ENCODE measurements at regions not wholly inside any gene's neighbourhood (a gene's known extent, or its start where the extent isn't known, plus 50 kb on each side); places are given as distances from the start of the nearest gene placed in this dataset.
"Not testable (repeated sequence)": the region's sequence is repeated elsewhere in the genome, so short reads cannot be mapped to it uniquely, and the experiment has no call there.

DNA sequence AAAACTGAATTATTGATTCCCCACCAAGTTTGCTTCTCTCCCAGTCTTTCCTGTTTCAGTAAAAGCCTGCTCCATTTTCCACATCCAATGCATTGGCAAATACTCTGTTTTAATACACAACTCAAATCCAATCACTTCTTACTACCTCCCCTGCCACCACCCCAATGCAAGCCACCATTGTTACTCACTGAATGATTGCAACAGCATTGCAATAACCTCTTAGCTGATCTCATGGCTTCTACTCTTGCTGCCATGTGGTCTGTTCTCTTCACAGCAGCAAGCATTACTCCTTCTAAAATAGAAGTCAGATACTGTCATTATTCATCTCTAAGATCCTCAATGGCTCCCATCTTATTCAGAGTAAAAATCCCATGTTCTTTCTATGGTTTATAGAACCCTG lies 123.4 kb downstream of the ATP6V1G3 start:
- POLR2A ChIA-PET = no interaction called here
- CTCF ChIA-PET = no interaction called here

DNA sequence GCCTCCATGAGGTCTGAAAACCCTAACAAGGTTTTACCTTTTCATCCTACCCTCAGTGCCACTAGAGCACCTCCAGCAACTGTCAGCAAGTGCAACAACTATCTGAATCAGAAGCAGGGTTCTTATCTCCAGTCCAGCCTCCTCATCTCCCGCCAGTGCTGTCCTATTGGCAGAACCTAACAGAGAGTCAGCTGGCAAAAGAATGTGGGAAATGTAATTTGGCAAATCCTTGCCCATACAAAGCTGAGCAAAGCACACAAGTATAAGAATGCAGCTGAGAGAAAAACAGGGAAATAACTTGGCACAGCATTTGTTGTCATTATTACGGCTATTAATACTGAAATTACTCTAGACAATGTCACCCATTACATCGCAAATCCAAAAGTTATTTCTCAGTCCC lies 124.2 kb downstream of the ATP6V1G3 start:
- CTCF ChIA-PET = no interaction called here
- POLR2A ChIA-PET = no interaction called here

DNA sequence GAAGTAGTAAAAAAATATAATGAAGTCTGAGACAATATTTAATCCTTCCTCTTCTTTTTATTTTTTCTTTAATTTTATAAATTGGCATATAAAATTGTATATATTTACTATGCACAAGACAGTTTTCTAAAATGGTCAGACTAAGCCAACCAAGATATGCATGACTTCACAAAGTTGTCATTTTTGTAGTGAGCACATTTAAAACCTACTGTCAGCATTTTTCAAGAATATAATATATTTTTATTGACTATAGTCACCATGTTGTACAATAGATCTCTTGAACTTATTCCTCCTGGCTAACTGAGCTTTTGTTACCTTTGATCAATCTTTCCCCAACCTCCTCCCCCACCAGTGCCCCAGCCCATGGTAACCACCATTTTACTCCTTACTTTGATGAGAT lies 129.2 kb downstream of the ATP6V1G3 start:
- CTCF ChIA-PET = no interaction called here
- POLR2A ChIA-PET = no interaction called here

DNA sequence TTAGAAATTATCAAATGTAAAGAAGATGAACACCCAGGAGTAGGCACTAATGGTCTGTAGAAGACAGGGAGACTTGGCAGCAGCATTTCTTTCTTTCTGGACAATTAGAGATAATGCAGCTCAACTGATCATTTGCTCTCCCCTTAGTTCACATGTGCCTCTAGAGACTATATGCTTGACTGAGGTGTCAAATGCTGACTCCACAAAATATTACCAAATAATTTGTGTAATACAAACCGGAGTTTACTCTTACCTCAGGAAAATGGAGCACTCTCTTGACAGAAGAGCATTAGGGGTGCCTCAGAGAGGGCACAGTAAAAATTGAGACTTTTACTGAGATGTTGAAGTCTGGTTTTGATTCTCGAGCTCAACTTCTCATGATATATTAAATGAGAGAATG lies 131.8 kb downstream of the ATP6V1G3 start:
- ChIA-PET CTCF (no interaction called here), POLR2A (no interaction called here)

DNA sequence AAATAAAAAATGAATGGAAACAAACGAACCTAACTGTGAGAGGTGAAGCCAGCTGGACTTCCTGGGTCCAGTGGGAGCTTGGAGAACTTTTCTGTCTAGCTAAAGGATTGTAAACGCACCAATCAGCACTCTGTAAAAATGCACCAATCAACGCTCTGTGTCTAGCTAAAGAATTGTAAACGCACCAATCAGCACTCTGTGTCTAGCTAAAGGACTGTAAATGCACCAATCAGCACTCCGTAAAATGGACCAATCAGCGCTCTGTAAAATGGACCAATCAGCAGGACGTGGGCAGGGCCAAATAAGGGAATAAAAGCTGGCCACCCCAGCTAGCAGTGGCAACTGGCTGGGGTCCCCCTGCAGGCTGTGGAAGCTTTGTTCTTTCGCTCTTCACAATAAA lies 135.8 kb downstream of the ATP6V1G3 start:
- CTCF ChIA-PET, POLR2A ChIA-PET: not testable (repeated sequence)

DNA sequence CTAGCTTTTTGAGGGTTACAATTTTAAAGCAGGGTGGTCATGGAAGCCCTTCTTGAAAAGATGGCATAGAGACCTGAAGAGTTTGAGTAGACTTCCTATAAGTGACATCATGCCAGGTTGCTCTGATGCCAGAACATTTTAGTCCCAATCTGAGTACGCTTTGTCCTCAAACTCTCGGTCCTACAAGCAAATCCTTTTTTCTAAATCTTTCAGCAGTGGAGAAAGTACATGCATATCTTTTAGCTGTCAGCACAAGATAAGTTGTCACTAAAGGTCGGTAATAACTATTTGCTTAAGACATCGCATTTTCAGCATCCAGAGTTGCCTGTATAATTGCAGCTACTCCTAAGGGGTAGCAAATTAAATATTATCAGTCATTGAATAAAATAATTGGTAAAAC lies 140.4 kb downstream of the ATP6V1G3 start:
- ChIA-PET CTCF (no interaction called here), POLR2A (no interaction called here)

DNA sequence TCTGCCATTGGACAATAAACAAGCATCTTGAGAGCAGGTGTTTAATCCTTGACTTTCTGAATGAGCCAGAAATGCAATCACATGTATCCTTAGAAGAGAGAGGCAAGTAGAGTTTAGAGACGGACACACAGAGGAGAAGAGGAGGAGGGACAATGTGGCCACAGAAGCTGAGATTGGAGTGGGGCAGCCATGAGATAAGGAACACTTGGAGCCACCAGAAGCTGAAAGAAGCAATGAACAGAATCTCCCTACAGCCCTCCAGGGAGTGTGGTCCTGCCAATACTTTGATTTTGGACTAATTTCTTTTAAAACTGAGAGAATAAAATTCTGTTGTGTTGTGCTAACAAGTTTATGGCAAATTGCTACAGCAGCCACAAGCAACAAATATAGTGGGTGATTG lies 141.0 kb downstream of the ATP6V1G3 start:
- ChIA-PET POLR2A (no interaction called here), CTCF (no interaction called here)

DNA sequence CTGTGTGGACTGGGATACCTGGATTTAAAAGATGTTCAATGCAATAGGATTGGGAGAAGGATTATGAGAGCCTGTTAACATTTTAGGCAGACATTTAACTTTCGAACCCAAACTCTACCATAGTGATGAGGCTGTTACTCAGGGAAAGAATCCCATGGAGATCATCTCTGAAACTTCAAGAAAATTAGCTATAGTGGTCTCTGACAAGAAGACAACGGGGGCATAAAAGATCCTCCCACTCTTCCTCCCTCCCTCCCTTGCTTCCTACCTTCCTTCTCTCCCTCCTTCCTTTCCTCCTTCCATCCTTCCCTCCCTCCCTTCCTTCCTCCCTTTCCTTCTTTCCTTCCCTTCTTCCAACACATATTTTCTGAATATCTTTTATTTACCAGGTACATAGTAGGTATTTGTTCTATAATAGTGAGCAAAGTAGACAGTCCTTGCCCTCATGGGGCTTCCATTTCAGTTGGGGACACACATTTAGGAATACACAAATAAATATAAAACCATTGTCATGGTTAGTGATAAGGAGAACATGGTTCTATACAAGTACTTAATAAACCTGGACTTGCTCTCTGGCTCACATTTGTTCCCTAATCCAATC lies 143.2 kb downstream of the ATP6V1G3 start:
- POLR2A ChIA-PET = no interaction called here
- CTCF ChIA-PET = no interaction called here

DNA sequence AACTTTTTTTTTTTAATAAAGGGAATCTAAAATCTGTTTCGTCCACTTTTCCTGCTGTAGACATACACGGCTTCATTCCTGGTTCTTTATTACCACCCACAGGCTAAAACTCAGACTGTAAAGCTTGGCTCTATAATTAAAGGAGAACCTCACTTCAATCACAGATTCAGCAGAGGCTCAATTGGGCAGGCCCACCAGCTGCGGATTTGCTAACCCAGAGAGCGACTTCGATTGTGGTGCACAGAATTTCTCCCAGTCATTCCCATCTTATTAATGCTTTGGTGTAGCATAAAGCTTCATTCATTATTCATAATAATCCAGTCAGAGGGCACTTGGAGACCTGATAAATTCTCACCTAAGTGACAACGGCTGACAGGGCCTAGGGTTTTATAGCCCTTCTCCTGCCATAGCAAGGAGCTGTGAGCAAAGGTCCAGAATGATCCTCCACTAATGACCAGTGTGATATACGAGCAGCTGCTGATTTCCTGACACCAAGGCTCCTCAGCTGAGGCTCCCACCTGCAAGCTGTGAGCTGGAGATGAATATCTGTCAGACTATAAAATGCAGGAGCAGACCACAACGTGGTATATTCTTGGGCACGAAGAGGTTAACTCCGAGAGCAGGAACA lies 149.0 kb downstream of the ATP6V1G3 start:
- ChIA-PET CTCF (no interaction called here), POLR2A (no interaction called here)

DNA sequence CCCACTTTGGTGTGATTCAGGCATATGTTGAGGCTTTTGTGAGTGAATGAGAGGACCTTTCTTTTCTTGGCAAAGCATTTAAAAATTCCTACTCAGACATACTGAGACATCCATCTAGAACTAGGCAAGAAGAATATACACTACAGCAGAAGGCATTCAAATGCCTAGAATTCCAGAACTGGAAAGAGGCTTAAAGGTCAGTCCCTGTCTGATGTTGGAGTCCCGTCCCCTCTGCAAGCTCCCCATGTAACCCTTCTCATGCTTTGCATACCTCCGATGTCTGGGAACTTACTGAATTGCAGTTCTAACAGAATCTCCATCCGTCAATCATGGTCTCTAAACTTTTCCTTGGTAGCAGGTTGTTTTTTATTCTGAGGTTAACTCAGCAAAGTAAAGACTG lies 152.9 kb downstream of the ATP6V1G3 start:
- CTCF ChIA-PET = no interaction called here
- POLR2A ChIA-PET = no interaction called here

DNA sequence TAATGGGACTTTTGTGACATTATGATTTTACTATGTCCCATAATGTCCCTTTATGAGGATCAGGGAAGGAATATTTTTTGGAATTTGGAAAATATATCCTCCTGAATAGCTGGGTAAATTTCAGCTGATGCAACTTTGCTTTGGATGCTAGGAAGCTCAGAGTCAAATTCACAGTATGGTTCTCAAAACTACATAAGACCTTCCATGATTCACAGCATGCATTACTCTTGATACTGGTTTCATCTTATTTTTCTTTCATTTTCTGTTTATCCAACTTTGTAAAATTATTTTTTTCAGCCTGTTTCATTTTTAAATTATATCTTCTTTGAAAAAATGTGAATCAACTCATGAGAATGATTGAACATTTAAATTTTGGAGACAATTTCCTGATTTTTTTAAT lies 160.2 kb downstream of the ATP6V1G3 start:
- ChIA-PET POLR2A (no interaction called here), CTCF (no interaction called here)

DNA sequence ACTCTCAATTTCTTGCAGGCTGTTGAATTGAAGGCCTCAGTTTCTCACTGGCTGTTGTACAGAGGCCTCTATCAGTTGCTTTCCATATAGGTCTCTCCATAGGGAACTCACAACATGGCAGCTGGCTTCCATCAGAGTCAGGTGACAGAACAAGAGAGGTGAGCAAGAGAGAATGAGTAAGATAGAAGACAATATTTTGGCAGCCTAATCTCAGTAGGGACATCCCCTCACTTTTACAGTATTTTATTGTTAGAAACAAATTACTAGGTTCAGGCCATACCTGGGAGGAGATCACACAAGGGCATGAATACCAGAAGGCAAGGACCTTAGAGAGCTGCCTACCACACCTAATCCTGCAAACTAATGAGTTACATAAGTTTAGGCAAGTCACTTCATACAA lies 162.8 kb downstream of the ATP6V1G3 start:
- POLR2A ChIA-PET = no interaction called here
- CTCF ChIA-PET = no interaction called here

DNA sequence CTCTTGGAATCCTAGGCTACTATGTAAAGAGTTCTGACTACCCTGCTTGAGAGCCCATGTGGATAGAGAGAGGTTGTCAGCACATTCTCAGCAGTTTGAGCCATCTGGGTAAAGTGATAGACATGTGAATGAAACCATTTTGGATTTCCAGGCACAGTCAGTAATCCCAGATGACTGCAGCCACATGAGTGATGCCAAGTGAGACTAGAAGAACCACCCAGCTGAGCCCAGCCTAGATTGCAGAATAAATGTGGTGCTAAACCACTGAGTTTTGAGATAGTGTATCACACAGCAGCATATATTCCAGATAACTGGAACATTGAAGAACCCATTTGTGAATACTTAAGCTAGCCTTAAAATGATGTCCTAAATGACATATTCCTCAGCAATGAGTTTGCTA lies 166.2 kb downstream of the ATP6V1G3 start:
- ChIA-PET CTCF (no interaction called here), POLR2A (no interaction called here)

DNA sequence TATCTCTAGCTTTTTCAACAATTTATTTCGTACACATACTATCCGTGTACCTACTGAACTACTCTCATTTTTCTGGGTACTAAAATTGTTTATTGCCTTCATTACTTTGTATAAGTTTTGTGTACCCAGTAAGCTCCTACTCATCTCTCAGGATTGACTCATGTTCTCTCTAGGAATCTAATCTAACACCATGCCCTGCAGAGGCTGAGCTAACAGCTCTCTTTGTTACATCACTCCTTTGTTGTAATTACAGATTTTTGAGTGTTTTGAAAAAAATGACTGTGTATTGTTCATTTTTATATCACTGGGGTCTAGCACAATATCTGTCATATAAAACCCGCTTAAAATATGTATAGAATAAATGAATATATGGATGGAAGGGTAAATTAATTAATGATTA lies 167.1 kb downstream of the ATP6V1G3 start:
- ChIA-PET POLR2A (no interaction called here), CTCF (no interaction called here)

Measured in activated CD8-positive, alpha-beta memory T cell treated with anti-CD3 and anti-CD28 coated beads for 36 hours (primary cell).